Kidney (tissue), 13 donors: ENCODE measurements at regions not wholly inside any gene's neighbourhood (a gene's known extent, or its start where the extent isn't known, plus 50 kb on each side); places are given as distances from the start of the nearest gene placed in this dataset.

Source experiments
- DNase-seq, 5 donors: peaks; one replicate each; pipeline ENCODE4 v3.0.0-alpha.2; 2013 to 2020
- FAIRE-seq: peaks from 2 replicates; lab custom pipeline; 2012; peaks lifted over from hg19 to GRCh38; lab: Jason Lieb, UNC
- H3K27ac ChIP-seq, 2 donors: one replicate each; pipeline ENCODE4 v1.7.0; 2013; ENCODE audit warnings: low read depth in 2 of 2, low read length in 2 of 2, inconsistent platforms in 1 of 2
- H3K27me3 ChIP-seq: one replicate; pipeline ENCODE4 v1.7.1; 2013; ENCODE audit warnings: low read length, inconsistent platforms; ENCODE audit not compliant: control insufficient read depth, insufficient read depth
- H3K36me3 ChIP-seq, 3 donors: one replicate each; pipeline versions ENCODE4 v1.7.0 to v1.7.1; 2013; ENCODE audit warnings: low read length in 3 of 3, control low read depth in 1 of 3, inconsistent platforms in 1 of 3; ENCODE audit not compliant: insufficient read depth in 3 of 3, control insufficient read depth in 2 of 3
- H3K4me1 ChIP-seq, 3 donors: one replicate each; pipeline versions ENCODE4 v1.7.0 to v1.7.1; 2013; ENCODE audit warnings: low read length in 3 of 3, inconsistent platforms in 1 of 3, low read depth in 1 of 3; ENCODE audit not compliant: control insufficient read depth in 2 of 3, insufficient read depth in 2 of 3
- H3K4me3 ChIP-seq, 3 donors: one replicate each; pipeline versions ENCODE4 v1.7.0 to v1.8.1; 2013; ENCODE audit warnings: low read length in 3 of 3, control low read depth in 1 of 3, inconsistent platforms in 1 of 3
- H3K9ac ChIP-seq, 3 donors: one replicate each; pipeline versions ENCODE4 v1.7.0 to v1.7.1; 2013; ENCODE audit warnings: low read length in 3 of 3, control low read depth in 1 of 3, inconsistent platforms in 1 of 3
- H3K9me3 ChIP-seq, 3 donors: one replicate each; pipeline versions ENCODE4 v1.7.0 to v1.7.1; 2013; ENCODE audit warnings: low read length in 3 of 3, control low read depth in 1 of 3, inconsistent platforms in 1 of 3; ENCODE audit not compliant: control insufficient read depth in 2 of 3, insufficient read depth in 1 of 3
- CTCF ChIP-seq: IDR thresholded peaks from 3 replicates; pipeline ENCODE4 v1.5.1; 2012; ENCODE audit warnings: mild to moderate bottlenecking, moderate library complexity, borderline replicate concordance; ENCODE audit not compliant: insufficient read depth; ENCODE audit errors: extremely low read depth
- intact Hi-C: fragments of 100-400 bp; cut with DNase I; formaldehyde crosslinking; loops from one replicate; pipeline ENCODE4 v1.11.1; 2022
- donor health status: control.
- donor health status: control.
- donor health status: control.
- donor health status: control.
- donor health status: control.
- donor health status: DM: yes; HTN: yes; CAD: no.
- donor health status: Normal renal cell carcinoma (clear cell type).

GRCh38 chr16:80309178-80309577 is 231.6 kb upstream of the DYNLRB2 start:
- intact Hi-C loops, result no loop called here
- Histone ChIP-seq H3K4me3 (no peak overlapping the region), H3K27ac (no peak overlapping the region), H3K9ac (no peak overlapping the region), H3K4me1 (no peaks in the 10 kb centered on the region), H3K27me3 (no peaks in the 10 kb centered on the region), H3K9me3 (no peaks in the 10 kb centered on the region), H3K36me3 (no peaks in the 10 kb centered on the region)
- DNase-seq (no peak), FAIRE-seq (no peak)
- no peak for TF ChIP-seq CTCF

GRCh38 chr16:80305410-80305809 is 235.4 kb upstream of the DYNLRB2 start:
- Histone ChIP-seq H3K9ac (no peak overlapping the region), H3K4me1 (no peaks in the 10 kb centered on the region), H3K27me3 (no peaks in the 10 kb centered on the region), H3K9me3 (no peaks in the 10 kb centered on the region), H3K36me3 (no peaks in the 10 kb centered on the region), H3K4me3 (no peak overlapping the region), H3K27ac (no peak overlapping the region)
- intact Hi-C loops, result no loop called here
- TF ChIP-seq CTCF, result no peak
- FAIRE-seq, result no peak
- no peak for DNase-seq

- Histone ChIP-seq H3K4me1 (no peaks in the 10 kb centered on the region), H3K27ac (no peak overlapping the region), H3K27me3 (no peaks in the 10 kb centered on the region), H3K9me3 (no peaks in the 10 kb centered on the region), H3K9ac (no peak overlapping the region), H3K36me3 (no peaks in the 10 kb centered on the region), H3K4me3 (no peak overlapping the region)
- intact Hi-C loops, result no loop called here
- no peak for TF ChIP-seq CTCF
- FAIRE-seq (no peak), DNase-seq (no peak)
Observed at GRCh38 chr16:80303691-80304090, 237.1 kb upstream of the DYNLRB2 start.

GRCh38 chr16:80300876-80301275 is 239.9 kb upstream of the DYNLRB2 start:
- H3K27ac ChIP-seq, result no peak overlapping the region
- H3K27me3 ChIP-seq, result no peaks in the 10 kb centered on the region
- no peak overlapping the region for H3K4me3 ChIP-seq
- H3K4me1 ChIP-seq, result no peaks in the 10 kb centered on the region
- TF ChIP-seq CTCF, result no peak
- no peak for FAIRE-seq
- H3K9me3 ChIP-seq, result no peaks in the 10 kb centered on the region
- DNase-seq, result no peak
- intact Hi-C loops, result no loop called here
- no peaks in the 10 kb centered on the region for H3K36me3 ChIP-seq
- H3K9ac ChIP-seq, result no peak overlapping the region
